B cell (primary cell): ENCODE measurements at regions not wholly inside any gene's neighbourhood (a gene's known extent, or its start where the extent isn't known, plus 50 kb on each side); places are given as distances from the start of the nearest gene placed in this dataset.

Source experiments
- ATAC-seq: fragments of 200-7000 bp; cut with Tn5 transposase; one replicate; pipeline ENCODE4 v1.10.0; 2021; ENCODE audit warnings: low read depth, mild to moderate bottlenecking, moderate number of reproducible peaks, moderate library complexity
- CTCF ChIA-PET: fragments of 350-600 bp; sonication (Branson Sonifier 250); formaldehyde crosslinking; loops from one replicate; lab custom pipeline; 2021; ENCODE audit warnings: antibody characterized with exemption, inconsistent platforms; lab: Charles Lee
- POLR2A ChIA-PET: fragments of 350-600 bp; sonication (Branson Sonifier 250); formaldehyde crosslinking; loops from one replicate; lab custom pipeline; 2021; ENCODE audit warnings: antibody characterized with exemption; lab: Charles Lee
- DNase-seq: peaks from one replicate; pipeline ENCODE4 v3.0.0; 2013
- H2AFZ ChIP-seq: 2 replicates; pipeline ENCODE4 v1.6.1; 2012; ENCODE audit warnings: mild to moderate bottlenecking, low read depth, low read length; ENCODE audit not compliant: insufficient read depth, poor library complexity, severe bottlenecking
- H3K27ac ChIP-seq, 2 donors: 1 replicate in 1 of 2; 2 replicates in 1 of 2; pipeline ENCODE4 v1.5.1; 2012 to 2013; ENCODE audit warnings: low read length in 2 of 2, mild to moderate bottlenecking in 2 of 2, moderate library complexity in 1 of 2
- H3K27me3 ChIP-seq, 4 experiments: fragments of 200-600 bp in 1 of 4; sonication (generic) in 1 of 4; replicated peaks in 1 of 4; 1 replicate in 2 of 4; 2 replicates in 2 of 4; pipeline versions ENCODE4 v1.6.1 to v1.7.0; 2013 to 2016; ENCODE audit warnings: low read length in 3 of 4, mild to moderate bottlenecking in 2 of 4, mixed read lengths in 1 of 4, moderate library complexity in 1 of 4; ENCODE audit not compliant: insufficient read depth in 4 of 4, control insufficient read depth in 3 of 4; ENCODE audit errors: control extremely low read depth in 1 of 4
- H3K36me3 ChIP-seq, 2 experiments: replicated peaks in 1 of 2; 1 replicate in 1 of 2; 2 replicates in 1 of 2; pipeline versions ENCODE4 v1.6.1 to v1.7.1; 2013; ENCODE audit warnings: low read length in 1 of 2; ENCODE audit not compliant: insufficient read depth in 2 of 2, control insufficient read depth in 1 of 2; ENCODE audit errors: control extremely low read depth in 1 of 2, extremely low read depth in 1 of 2
- H3K4me1 ChIP-seq, 2 donors: fragments of 200-600 bp in 1 of 2; sonication (generic) in 1 of 2; 1 replicate in 1 of 2; 2 replicates in 1 of 2; pipeline versions ENCODE4 v1.5.1 to v1.6.1; 2013 to 2017; ENCODE audit warnings: low read length in 2 of 2; ENCODE audit not compliant: control insufficient read depth in 2 of 2, insufficient read depth in 2 of 2
- H3K4me2 ChIP-seq: replicated peaks from 2 replicates; pipeline ENCODE3; 2012; ENCODE audit warnings: mild to moderate bottlenecking, low read depth, low read length; ENCODE audit not compliant: poor library complexity, severe bottlenecking
- H3K4me3 ChIP-seq, 5 experiments: fragments of 200-600 bp in 1 of 5; sonication (generic) in 1 of 5; 1 replicate in 3 of 5; 2 replicates in 2 of 5; pipeline versions ENCODE4 v1.5.1 to v1.7.0; 2011 to 2016; ENCODE audit warnings: low read length in 4 of 5, mild to moderate bottlenecking in 4 of 5, low read depth in 2 of 5, control low read depth in 1 of 5, moderate library complexity in 1 of 5; ENCODE audit not compliant: insufficient read depth in 1 of 5; ENCODE audit errors: control extremely low read depth in 1 of 5, extremely low read depth in 1 of 5
- H3K79me2 ChIP-seq: fragments of 200-600 bp; sonication (generic); one replicate; pipeline ENCODE4 v1.6.0; 2016; ENCODE audit warnings: low read length; ENCODE audit not compliant: control insufficient read depth, insufficient read depth
- H3K9ac ChIP-seq: fragments of 200-600 bp; sonication (generic); 2 replicates; pipeline ENCODE4 v1.6.1; 2017; ENCODE audit warnings: mild to moderate bottlenecking, low read length, moderate library complexity
- H3K9me3 ChIP-seq, 3 donors: one replicate each; pipeline versions ENCODE4 v1.6.1 to v1.7.1; 2013; ENCODE audit warnings: low read length in 2 of 3; ENCODE audit not compliant: control insufficient read depth in 2 of 3, insufficient read depth in 1 of 3; ENCODE audit errors: control extremely low read depth in 1 of 3
- H4K20me1 ChIP-seq: 2 replicates; pipeline ENCODE4 v1.6.0; 2012; ENCODE audit warnings: mild to moderate bottlenecking, low read length; ENCODE audit not compliant: insufficient read depth, control insufficient read depth, poor library complexity, severe bottlenecking
- H3K27ac Mint-ChIP-seq: one replicate; pipeline ENCODE4 v1.8.0; 2021; ENCODE audit warnings: mixed read lengths
- H3K27me3 Mint-ChIP-seq: one replicate; pipeline ENCODE4 v1.8.0; 2021; ENCODE audit warnings: mixed read lengths
- H3K4me1 Mint-ChIP-seq: one replicate; pipeline ENCODE4 v1.8.0; 2021; ENCODE audit warnings: mixed read lengths
- H3K4me3 Mint-ChIP-seq: one replicate; pipeline ENCODE4 v1.8.0; 2021; ENCODE audit warnings: mixed read lengths
- H3K9me3 Mint-ChIP-seq: one replicate; pipeline ENCODE4 v1.8.0; 2022; ENCODE audit warnings: mixed read lengths; ENCODE audit not compliant: insufficient read depth
- CTCF ChIP-seq: fragments of 200-600 bp; IDR thresholded peaks from one replicate; pipeline ENCODE4 v1.8.0; 2022; ENCODE audit warnings: antibody characterized with exemption, mild to moderate bottlenecking
- EZH2 ChIP-seq: IDR thresholded peaks from 2 replicates; pipeline ENCODE4 v1.6.1; 2012; ENCODE audit warnings: borderline replicate concordance, low read depth, mild to moderate bottlenecking, moderate library complexity, low read length; ENCODE audit not compliant: insufficient read depth, poor library complexity, severe bottlenecking
- WGBS: methylation state at CpG from one replicate; pipeline ENCODE4 v1.1.5; 2013; ENCODE audit warnings: missing lambda C conversion rate; ENCODE audit not compliant: insufficient coverage; 5-methylcytosine and 5-hydroxymethylcytosine counted together
- intact Hi-C: fragments of 100-400 bp; cut with micrococcal nuclease; formaldehyde crosslinking; loops from one replicate; pipeline ENCODE4 v1.10.0; 2022

GRCh38 chr4:18626366-18626765 lies 604.8 kb upstream of the LCORL start:
- Histone ChIP-seq H3K4me1 (no peaks in the 10 kb centered on the region), H4K20me1 (no peaks in the 10 kb centered on the region), H3K36me3 (no peaks in the 10 kb centered on the region), H2AFZ (no peak overlapping the region), H3K9me3 (peaks cover 0 to 4% (median 0%) of the 10 kb centered on the region in 3 donors), H3K79me2 (no peaks in the 10 kb centered on the region), H3K4me2 (no peak overlapping the region), H3K27me3 (no peaks in the 10 kb centered on the region), H3K27ac (no peak overlapping the region), H3K9ac (no peak overlapping the region), H3K4me3 (no peak overlapping the region)
- Mint-ChIP-seq H3K27me3 (no peaks in the 10 kb centered on the region), H3K27ac (no peak overlapping the region), H3K4me1 (no peaks in the 10 kb centered on the region), H3K4me3 (no peak overlapping the region), H3K9me3 (no peaks in the 10 kb centered on the region)
- TF ChIP-seq CTCF, result no peak
- TF ChIP-seq EZH2, result no peak
- CTCF ChIA-PET, result no interaction called here
- POLR2A ChIA-PET, result no interaction called here
- intact Hi-C loops, result no loop called here
- DNase-seq, result no peak
- no peak for ATAC-seq

- H3K27me3 ChIP-seq, result no peaks in the 10 kb centered on the region
- H4K20me1 ChIP-seq, result no peaks in the 10 kb centered on the region
- no peak overlapping the region for H3K4me3 Mint-ChIP-seq
- no peaks in the 10 kb centered on the region for H3K4me1 Mint-ChIP-seq
- H3K9me3 ChIP-seq, result no peaks in the 10 kb centered on the region
- no CpG with 5 or more reads among the region's 1 CpG for WGBS
- no peak for ATAC-seq
- no peaks in the 10 kb centered on the region for H3K27me3 Mint-ChIP-seq
- no peaks in the 10 kb centered on the region for H3K9me3 Mint-ChIP-seq
- no peak overlapping the region for H2AFZ ChIP-seq
- no peaks in the 10 kb centered on the region for H3K4me1 ChIP-seq
- no peak for DNase-seq
- TF ChIP-seq CTCF (no peak), EZH2 (no peak)
- H3K4me3 ChIP-seq, result no peak overlapping the region
- H3K27ac ChIP-seq, result no peak overlapping the region
- H3K27ac Mint-ChIP-seq, result no peak overlapping the region
- H3K9ac ChIP-seq, result no peak overlapping the region
- ChIA-PET POLR2A (no interaction called here), CTCF (no interaction called here)
- no peak overlapping the region for H3K4me2 ChIP-seq
- no peaks in the 10 kb centered on the region for H3K36me3 ChIP-seq
- intact Hi-C loops, result no loop called here
- H3K79me2 ChIP-seq, result no peaks in the 10 kb centered on the region
These were observed 599.6 kb upstream of the LCORL start for GRCh38 chr4:18621186-18621585.
